ENCODE measurements at regions not wholly inside any gene's neighbourhood (a gene's known extent, or its start where the extent isn't known, plus 50 kb on each side); places are given as distances from the start of the nearest gene placed in this dataset.

GRCh38 chr7:88927-89231 is 103.5 kb upstream of the FAM20C start:
- Histone ChIP-seq H3K4me1 (peaks cover 0 to 10% of the 10 kb centered on the region in 2 donors), H3K27me3 (no peaks in the 10 kb centered on the region), H3K27ac (peak overlapping the region; percentile 64 to 79), H3K9me3 (no peaks in the 10 kb centered on the region), H3K4me3 (no peak overlapping the region), H3K36me3 (no peaks in the 10 kb centered on the region)
- intact Hi-C loops (cut with DNase I; ENCODE audit: low total_unique reads): no loop called here
- DNase-seq (ENCODE audit: low spot score in 2 of 2): no peak
- no peak for TF ChIP-seq POLR2A (IDR thresholded peaks at IDR 0.05)
- TF ChIP-seq CTCF (IDR thresholded peaks at IDR 0.05): no peak

GRCh38 chr7:89232-90019 is 102.9 kb upstream of the FAM20C start:
- intact Hi-C loops (cut with DNase I; ENCODE audit: low total_unique reads): no loop called here
- peak overlapping the region; percentile 64 to 79 for H3K27ac ChIP-seq
- DNase-seq (ENCODE audit: low spot score in 2 of 2): no peak
- H3K4me3 ChIP-seq: no peak overlapping the region
- H3K9me3 ChIP-seq: no peaks in the 10 kb centered on the region
- H3K27me3 ChIP-seq: no peaks in the 10 kb centered on the region
- H3K4me1 ChIP-seq: peaks cover 0 to 10% of the 10 kb centered on the region in 2 donors
- H3K36me3 ChIP-seq: no peaks in the 10 kb centered on the region
- TF ChIP-seq POLR2AphosphoS5 (IDR thresholded peaks at IDR 0.05) (peak in 1 of 3 donors; percentile 64), CTCF (IDR thresholded peaks at IDR 0.05) (no peak), POLR2A (IDR thresholded peaks at IDR 0.05) (no peak)

GRCh38 chr7:90111-91063 is 102.0 kb upstream of the FAM20C start:
- intact Hi-C loops (cut with DNase I; ENCODE audit: low total_unique reads): no loop called here
- Histone ChIP-seq H3K36me3 (no peaks in the 10 kb centered on the region), H3K27ac (peak overlapping the region; percentile 28 to 64), H3K27me3 (no peaks in the 10 kb centered on the region), H3K9me3 (no peaks in the 10 kb centered on the region), H3K4me3 (no peak overlapping the region), H3K4me1 (peaks cover 0 to 10% of the 10 kb centered on the region in 2 donors)
- TF ChIP-seq CTCF (IDR thresholded peaks at IDR 0.05) (no peak), POLR2A (IDR thresholded peaks at IDR 0.05) (no peak), POLR2AphosphoS5 (IDR thresholded peaks at IDR 0.05) (no peak)
- DNase-seq (ENCODE audit: low spot score in 2 of 2): no peak

GRCh38 chr7:91396-92175 is 100.8 kb upstream of the FAM20C start:
- Histone ChIP-seq H3K4me1 (peaks cover 0 to 10% of the 10 kb centered on the region in 2 donors), H3K4me3 (no peak overlapping the region), H3K27ac (no peak overlapping the region), H3K36me3 (no peaks in the 10 kb centered on the region), H3K27me3 (no peaks in the 10 kb centered on the region), H3K9me3 (no peaks in the 10 kb centered on the region)
- intact Hi-C loops (cut with DNase I; ENCODE audit: low total_unique reads): no loop called here
- no peak for TF ChIP-seq POLR2AphosphoS5 (IDR thresholded peaks at IDR 0.05)
- no peak for TF ChIP-seq POLR2A (IDR thresholded peaks at IDR 0.05)
- TF ChIP-seq CTCF (IDR thresholded peaks at IDR 0.05): no peak
- DNase-seq (ENCODE audit: low spot score in 2 of 2): no peak
